ENCODE measurements at regions not wholly inside any gene's neighbourhood (a gene's known extent, or its start where the extent isn't known, plus 50 kb on each side); places are given as distances from the start of the nearest gene placed in this dataset.

- Histone ChIP-seq H3K79me2 (ENCODE audit: insufficient read depth, low read depth, low read length) (no peaks in the 10 kb centered on the region), H3K4me1 (ENCODE audit: insufficient read depth, low read length, poor library complexity, severe bottlenecking) (no peaks in the 10 kb centered on the region), H3K36me3 (ENCODE audit: insufficient read depth, low read length) (no peaks in the 10 kb centered on the region), H3K9me2 (ENCODE audit: insufficient read depth, low read length) (no peaks in the 10 kb centered on the region), H3K4me3 (ENCODE audit: low read depth, low read length, poor library complexity, severe bottlenecking) (no peak overlapping the region), H2AFZ (ENCODE audit: low read length) (no peak overlapping the region), H3K9me3 (ENCODE audit: low read length) (no peaks in the 10 kb centered on the region), H3K4me2 (ENCODE audit: low read length) (no peak overlapping the region), H3K27ac (ENCODE audit: low read depth, low read length, poor library complexity, severe bottlenecking) (no peak overlapping the region), H4K20me1 (ENCODE audit: insufficient read depth, low read length) (no peaks in the 10 kb centered on the region)
- no peak for DNase-seq (ENCODE audit: low spot score)
- ChIA-PET CTCF (ENCODE audit: unreplicated experiment) (no interaction called here), POLR2A (no interaction called here)
- no peak for TF ChIP-seq EZH2phosphoT487 (IDR thresholded peaks at IDR 0.05; ENCODE audit: borderline replicate concordance, low read depth, low read length)
- TF ChIP-seq, protein P1, sequence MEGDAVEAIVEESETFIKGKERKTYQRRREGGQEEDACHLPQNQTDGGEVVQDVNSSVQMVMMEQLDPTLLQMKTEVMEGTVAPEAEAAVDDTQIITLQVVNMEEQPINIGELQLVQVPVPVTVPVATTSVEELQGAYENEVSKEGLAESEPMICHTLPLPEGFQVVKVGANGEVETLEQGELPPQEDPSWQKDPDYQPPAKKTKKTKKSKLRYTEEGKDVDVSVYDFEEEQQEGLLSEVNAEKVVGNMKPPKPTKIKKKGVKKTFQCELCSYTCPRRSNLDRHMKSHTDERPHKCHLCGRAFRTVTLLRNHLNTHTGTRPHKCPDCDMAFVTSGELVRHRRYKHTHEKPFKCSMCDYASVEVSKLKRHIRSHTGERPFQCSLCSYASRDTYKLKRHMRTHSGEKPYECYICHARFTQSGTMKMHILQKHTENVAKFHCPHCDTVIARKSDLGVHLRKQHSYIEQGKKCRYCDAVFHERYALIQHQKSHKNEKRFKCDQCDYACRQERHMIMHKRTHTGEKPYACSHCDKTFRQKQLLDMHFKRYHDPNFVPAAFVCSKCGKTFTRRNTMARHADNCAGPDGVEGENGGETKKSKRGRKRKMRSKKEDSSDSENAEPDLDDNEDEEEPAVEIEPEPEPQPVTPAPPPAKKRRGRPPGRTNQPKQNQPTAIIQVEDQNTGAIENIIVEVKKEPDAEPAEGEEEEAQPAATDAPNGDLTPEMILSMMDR (conservative IDR thresholded peaks at IDR 0.05; ENCODE audit: low read length), result no peak
- intact Hi-C loops (cut with micrococcal nuclease; ENCODE audit: unreplicated experiment), result no loop called here
- no TSS peak for BruUV-seq (replicated peaks)
Measured at GRCh38 chr2:188102881-188103280, 188.8 kb upstream of the GULP1 start.

- no peak for DNase-seq (ENCODE audit: low spot score)
- Histone ChIP-seq H4K20me1 (ENCODE audit: insufficient read depth, low read length) (no peaks in the 10 kb centered on the region), H3K4me3 (ENCODE audit: low read depth, low read length, poor library complexity, severe bottlenecking) (no peak overlapping the region), H3K36me3 (ENCODE audit: insufficient read depth, low read length) (no peaks in the 10 kb centered on the region), H3K4me1 (ENCODE audit: insufficient read depth, low read length, poor library complexity, severe bottlenecking) (no peaks in the 10 kb centered on the region), H3K79me2 (ENCODE audit: insufficient read depth, low read depth, low read length) (no peaks in the 10 kb centered on the region), H2AFZ (ENCODE audit: low read length) (no peak overlapping the region), H3K4me2 (ENCODE audit: low read length) (no peak overlapping the region), H3K9me3 (ENCODE audit: low read length) (no peaks in the 10 kb centered on the region), H3K9me2 (ENCODE audit: insufficient read depth, low read length) (no peaks in the 10 kb centered on the region), H3K27ac (ENCODE audit: low read depth, low read length, poor library complexity, severe bottlenecking) (no peak overlapping the region)
- intact Hi-C loops (cut with micrococcal nuclease; ENCODE audit: unreplicated experiment), result no loop called here
- ChIA-PET CTCF (ENCODE audit: unreplicated experiment) (no interaction called here), POLR2A (interaction anchor here (1.3 kb wide), 1 partner anchor 9 kb away, joined by 5 read pairs; no protein-coding TSS in a partner anchor)
- TF ChIP-seq, protein P1 (conservative IDR thresholded peaks at IDR 0.05; ENCODE audit: low read length), result no peak
- TF ChIP-seq EZH2phosphoT487 (IDR thresholded peaks at IDR 0.05; ENCODE audit: borderline replicate concordance, low read depth, low read length), result no peak
- BruUV-seq (replicated peaks), result no TSS peak
Measured at GRCh38 chr2:188114014-188114413, 177.7 kb upstream of the GULP1 start.

DNA sequence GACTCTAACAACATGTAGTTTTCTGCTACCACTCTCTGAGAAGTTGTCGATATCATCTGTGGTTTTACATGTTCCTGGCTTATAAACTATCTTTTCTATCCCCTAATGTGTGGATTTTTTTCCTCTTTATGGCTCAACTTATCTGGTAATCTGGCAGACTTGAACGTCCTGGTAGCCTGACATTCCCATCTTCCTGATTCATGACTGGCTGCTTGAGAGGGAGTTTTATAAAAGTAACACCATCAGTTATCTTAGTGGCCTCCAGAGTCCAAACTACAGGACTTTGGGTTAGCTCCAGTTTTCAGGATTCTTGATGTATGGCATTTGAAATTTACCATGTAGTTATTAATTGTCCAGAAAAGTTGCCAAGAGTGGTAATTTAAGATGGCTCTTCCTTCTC is 174.0 kb upstream of the GULP1 start:
- ChIA-PET CTCF (ENCODE audit: unreplicated experiment) (no interaction called here), POLR2A (no interaction called here)
- H3K36me3 ChIP-seq (ENCODE audit: insufficient read depth, low read length), result no peaks in the 10 kb centered on the region
- no peaks in the 10 kb centered on the region for H3K4me1 ChIP-seq (ENCODE audit: insufficient read depth, low read length, poor library complexity, severe bottlenecking)
- no peak overlapping the region for H2AFZ ChIP-seq (ENCODE audit: low read length)
- no peak for DNase-seq (ENCODE audit: low spot score)
- no peak overlapping the region for H3K4me2 ChIP-seq (ENCODE audit: low read length)
- H3K9me2 ChIP-seq (ENCODE audit: insufficient read depth, low read length), result no peaks in the 10 kb centered on the region
- H3K4me3 ChIP-seq (ENCODE audit: low read depth, low read length, poor library complexity, severe bottlenecking), result no peak overlapping the region
- H3K27ac ChIP-seq (ENCODE audit: low read depth, low read length, poor library complexity, severe bottlenecking), result no peak overlapping the region
- intact Hi-C loops (cut with micrococcal nuclease; ENCODE audit: unreplicated experiment), result no loop called here
- TF ChIP-seq EZH2phosphoT487 (IDR thresholded peaks at IDR 0.05; ENCODE audit: borderline replicate concordance, low read depth, low read length), result no peak
- TF ChIP-seq, protein P1 (conservative IDR thresholded peaks at IDR 0.05; ENCODE audit: low read length), result no peak
- H3K79me2 ChIP-seq (ENCODE audit: insufficient read depth, low read depth, low read length), result no peaks in the 10 kb centered on the region
- no peaks in the 10 kb centered on the region for H4K20me1 ChIP-seq (ENCODE audit: insufficient read depth, low read length)
- no peaks in the 10 kb centered on the region for H3K9me3 ChIP-seq (ENCODE audit: low read length)
- BruUV-seq (replicated peaks), result no TSS peak

All from OCI-LY7 (cell line).